Transverse colon (tissue), 3 donors: ENCODE measurements at regions not wholly inside any gene's neighbourhood (a gene's known extent, or its start where the extent isn't known, plus 50 kb on each side); places are given as distances from the start of the nearest gene placed in this dataset.

Experiments
- EP300 ChIP-seq: sonication (generic); formaldehyde crosslinking; IDR thresholded peaks from one replicate; pipeline ENCODE4 v1.6.1; 2017; ENCODE audit warnings: antibody characterized with exemption, low read depth
- TF ChIP-seq, protein P1 (sequence below), 5 experiments: fragments of 200-600 bp in 3 of 5; fragments of 450-650 bp in 2 of 5; sonication (generic) in 3 of 5; IDR thresholded peaks; 1 replicate in 2 of 5; 2 replicates in 3 of 5; pipeline ENCODE4 v1.5.1; 2016 to 2017; ENCODE audit warnings: antibody characterized with exemption in 5 of 5, inconsistent platforms in 3 of 5, mild to moderate bottlenecking in 2 of 5, moderate library complexity in 1 of 5

- TF ChIP-seq EP300 = no peak
- TF ChIP-seq, protein P1, sequence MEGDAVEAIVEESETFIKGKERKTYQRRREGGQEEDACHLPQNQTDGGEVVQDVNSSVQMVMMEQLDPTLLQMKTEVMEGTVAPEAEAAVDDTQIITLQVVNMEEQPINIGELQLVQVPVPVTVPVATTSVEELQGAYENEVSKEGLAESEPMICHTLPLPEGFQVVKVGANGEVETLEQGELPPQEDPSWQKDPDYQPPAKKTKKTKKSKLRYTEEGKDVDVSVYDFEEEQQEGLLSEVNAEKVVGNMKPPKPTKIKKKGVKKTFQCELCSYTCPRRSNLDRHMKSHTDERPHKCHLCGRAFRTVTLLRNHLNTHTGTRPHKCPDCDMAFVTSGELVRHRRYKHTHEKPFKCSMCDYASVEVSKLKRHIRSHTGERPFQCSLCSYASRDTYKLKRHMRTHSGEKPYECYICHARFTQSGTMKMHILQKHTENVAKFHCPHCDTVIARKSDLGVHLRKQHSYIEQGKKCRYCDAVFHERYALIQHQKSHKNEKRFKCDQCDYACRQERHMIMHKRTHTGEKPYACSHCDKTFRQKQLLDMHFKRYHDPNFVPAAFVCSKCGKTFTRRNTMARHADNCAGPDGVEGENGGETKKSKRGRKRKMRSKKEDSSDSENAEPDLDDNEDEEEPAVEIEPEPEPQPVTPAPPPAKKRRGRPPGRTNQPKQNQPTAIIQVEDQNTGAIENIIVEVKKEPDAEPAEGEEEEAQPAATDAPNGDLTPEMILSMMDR (IDR thresholded peaks at IDR 0.05) = no peak
Observed at GRCh38 chr4:131001371-131001770, 1905.4 kb downstream of the C4orf33 start.
